ENCODE measurements at regions not wholly inside any gene's neighbourhood (a gene's known extent, or its start where the extent isn't known, plus 50 kb on each side); places are given as distances from the start of the nearest gene placed in this dataset.

DNA sequence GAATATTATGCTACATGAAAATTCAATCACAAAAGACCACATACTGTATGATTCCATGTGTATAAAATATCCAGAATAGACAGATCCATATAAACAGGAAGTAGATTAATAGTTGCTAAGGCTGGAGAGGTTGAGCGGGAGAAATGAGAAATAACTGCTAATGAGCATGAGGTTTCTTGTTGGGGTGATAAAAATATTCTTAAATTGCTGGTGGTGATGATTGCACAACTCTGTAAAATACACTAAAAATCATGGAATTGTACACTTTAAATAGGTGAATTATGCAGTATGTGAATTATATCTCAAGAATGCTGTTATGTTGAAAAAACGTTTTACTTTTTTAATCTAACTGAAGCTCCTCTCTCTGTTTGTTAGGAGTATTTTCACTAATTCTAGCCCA, 101.8 kb upstream of the CREB1 start:
- TF ChIP-seq JUND (IDR thresholded peaks at IDR 0.05) (no peak), YY1 (IDR thresholded peaks at IDR 0.05) (no peak), TAF1 (conservative IDR thresholded peaks at IDR 0.05) (no peak), EGR1 (IDR thresholded peaks at IDR 0.05; ENCODE audit: low read depth in 2 of 2) (no peak)
- TF ChIP-seq, protein P1, sequence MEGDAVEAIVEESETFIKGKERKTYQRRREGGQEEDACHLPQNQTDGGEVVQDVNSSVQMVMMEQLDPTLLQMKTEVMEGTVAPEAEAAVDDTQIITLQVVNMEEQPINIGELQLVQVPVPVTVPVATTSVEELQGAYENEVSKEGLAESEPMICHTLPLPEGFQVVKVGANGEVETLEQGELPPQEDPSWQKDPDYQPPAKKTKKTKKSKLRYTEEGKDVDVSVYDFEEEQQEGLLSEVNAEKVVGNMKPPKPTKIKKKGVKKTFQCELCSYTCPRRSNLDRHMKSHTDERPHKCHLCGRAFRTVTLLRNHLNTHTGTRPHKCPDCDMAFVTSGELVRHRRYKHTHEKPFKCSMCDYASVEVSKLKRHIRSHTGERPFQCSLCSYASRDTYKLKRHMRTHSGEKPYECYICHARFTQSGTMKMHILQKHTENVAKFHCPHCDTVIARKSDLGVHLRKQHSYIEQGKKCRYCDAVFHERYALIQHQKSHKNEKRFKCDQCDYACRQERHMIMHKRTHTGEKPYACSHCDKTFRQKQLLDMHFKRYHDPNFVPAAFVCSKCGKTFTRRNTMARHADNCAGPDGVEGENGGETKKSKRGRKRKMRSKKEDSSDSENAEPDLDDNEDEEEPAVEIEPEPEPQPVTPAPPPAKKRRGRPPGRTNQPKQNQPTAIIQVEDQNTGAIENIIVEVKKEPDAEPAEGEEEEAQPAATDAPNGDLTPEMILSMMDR (IDR thresholded peaks at IDR 0.05; ENCODE audit: low read depth, low read length, missing input control): no peak
- TF ChIP-seq, protein P2, sequence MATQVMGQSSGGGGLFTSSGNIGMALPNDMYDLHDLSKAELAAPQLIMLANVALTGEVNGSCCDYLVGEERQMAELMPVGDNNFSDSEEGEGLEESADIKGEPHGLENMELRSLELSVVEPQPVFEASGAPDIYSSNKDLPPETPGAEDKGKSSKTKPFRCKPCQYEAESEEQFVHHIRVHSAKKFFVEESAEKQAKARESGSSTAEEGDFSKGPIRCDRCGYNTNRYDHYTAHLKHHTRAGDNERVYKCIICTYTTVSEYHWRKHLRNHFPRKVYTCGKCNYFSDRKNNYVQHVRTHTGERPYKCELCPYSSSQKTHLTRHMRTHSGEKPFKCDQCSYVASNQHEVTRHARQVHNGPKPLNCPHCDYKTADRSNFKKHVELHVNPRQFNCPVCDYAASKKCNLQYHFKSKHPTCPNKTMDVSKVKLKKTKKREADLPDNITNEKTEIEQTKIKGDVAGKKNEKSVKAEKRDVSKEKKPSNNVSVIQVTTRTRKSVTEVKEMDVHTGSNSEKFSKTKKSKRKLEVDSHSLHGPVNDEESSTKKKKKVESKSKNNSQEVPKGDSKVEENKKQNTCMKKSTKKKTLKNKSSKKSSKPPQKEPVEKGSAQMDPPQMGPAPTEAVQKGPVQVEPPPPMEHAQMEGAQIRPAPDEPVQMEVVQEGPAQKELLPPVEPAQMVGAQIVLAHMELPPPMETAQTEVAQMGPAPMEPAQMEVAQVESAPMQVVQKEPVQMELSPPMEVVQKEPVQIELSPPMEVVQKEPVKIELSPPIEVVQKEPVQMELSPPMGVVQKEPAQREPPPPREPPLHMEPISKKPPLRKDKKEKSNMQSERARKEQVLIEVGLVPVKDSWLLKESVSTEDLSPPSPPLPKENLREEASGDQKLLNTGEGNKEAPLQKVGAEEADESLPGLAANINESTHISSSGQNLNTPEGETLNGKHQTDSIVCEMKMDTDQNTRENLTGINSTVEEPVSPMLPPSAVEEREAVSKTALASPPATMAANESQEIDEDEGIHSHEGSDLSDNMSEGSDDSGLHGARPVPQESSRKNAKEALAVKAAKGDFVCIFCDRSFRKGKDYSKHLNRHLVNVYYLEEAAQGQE (IDR thresholded peaks at IDR 0.05): no peak

Measured in liver (tissue), 3 donors.